ENCODE measurements at regions not wholly inside any gene's neighbourhood (a gene's known extent, or its start where the extent isn't known, plus 50 kb on each side); places are given as distances from the start of the nearest gene placed in this dataset.

- DNase-seq = no peak
Measured at GRCh38 chr15:54719325-54719724, 477.4 kb downstream of the RSL24D1 start.

- DNase-seq = no peak
Measured at GRCh38 chr15:54707805-54708752, 488.7 kb downstream of the RSL24D1 start.

- no peak for DNase-seq
Measured at GRCh38 chr15:54687628-54688027, 509.1 kb downstream of the RSL24D1 start.

Data from NCI-H1048 (cell line).